ENCODE measurements at regions not wholly inside any gene's neighbourhood (a gene's known extent, or its start where the extent isn't known, plus 50 kb on each side); places are given as distances from the start of the nearest gene placed in this dataset.
"Not testable (repeated sequence)": the region's sequence is repeated elsewhere in the genome, so short reads cannot be mapped to it uniquely, and the experiment has no call there.

DNA sequence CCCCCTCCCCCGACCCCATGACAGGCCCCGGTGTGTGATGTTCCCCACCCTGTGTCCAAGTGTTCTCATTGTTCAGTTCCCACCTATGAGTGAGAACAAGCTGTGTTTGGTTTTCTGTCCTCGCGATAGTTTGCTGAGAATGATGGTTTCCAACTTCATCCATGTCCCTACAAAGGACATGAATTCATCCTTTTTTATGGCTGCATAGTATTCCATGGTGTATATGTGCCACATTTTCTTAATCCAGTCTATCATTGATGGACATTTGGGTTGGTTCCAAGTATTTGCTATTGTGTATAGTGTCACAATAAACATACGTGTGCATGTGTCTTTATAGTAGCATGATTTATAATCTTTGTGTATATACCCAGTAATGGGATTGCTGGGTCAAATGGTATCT lies 110.4 kb upstream of the CRHR1 start:
- H4K8ac ChIP-seq (ENCODE audit: low read depth in 2 of 2, low read length in 2 of 2); H4K91ac ChIP-seq (ENCODE audit: insufficient read depth, low read depth, low read length); H3K9me1 ChIP-seq (ENCODE audit: insufficient read depth, low read length); H3K36me3 ChIP-seq (ENCODE audit: control insufficient read depth, insufficient read depth, low read length); CTCF ChIA-PET; POLR2A ChIA-PET (ENCODE audit: unreplicated experiment); H4K20me1 ChIP-seq (ENCODE audit: insufficient read depth, low read length); BruUV-seq (replicated peaks); H2AK5ac ChIP-seq (ENCODE audit: low read depth, low read length); H3K23ac ChIP-seq (ENCODE audit: low read depth, low read length); ATAC-seq (ENCODE audit: low read depth); H3K4me2 ChIP-seq (ENCODE audit: low read depth, low read length); H4K5ac ChIP-seq (ENCODE audit: low read depth, low read length); H3K9ac ChIP-seq (ENCODE audit: low read depth, low read length); H3K4ac ChIP-seq (ENCODE audit: low read depth, low read length); H3K4me1 ChIP-seq (ENCODE audit: control insufficient read depth, insufficient read depth, low read length); H3K9me3 ChIP-seq (ENCODE audit: control insufficient read depth, insufficient read depth, low read length); H3K79me1 ChIP-seq (ENCODE audit: low read depth in 1 of 2, low read length in 2 of 2); H2BK20ac ChIP-seq (ENCODE audit: low read depth, low read length); H2AFZ ChIP-seq (replicated peaks; ENCODE audit: low read length, poor library complexity); H3K18ac ChIP-seq (ENCODE audit: low read depth, low read length); DNase-seq; H3K14ac ChIP-seq (replicated peaks; ENCODE audit: low read depth, low read length); in situ Hi-C loops (cut with MboI; ENCODE audit: low sequenced_read_pairs); H3K4me3 ChIP-seq (ENCODE audit: insufficient read depth, low read depth, low read length); H2BK120ac ChIP-seq (ENCODE audit: low read depth, low read length); intact Hi-C loops (cut with micrococcal nuclease); H3K27ac ChIP-seq (ENCODE audit: insufficient read depth, low read length); H2AK9ac ChIP-seq (replicated peaks; ENCODE audit: low read depth, low read length, poor library complexity); dilution Hi-C loops (cut with HindIII; ENCODE audit: low sequenced_read_pairs, unreplicated experiment); H2BK5ac ChIP-seq (ENCODE audit: low read depth, low read length, poor library complexity, severe bottlenecking); H3K27me3 ChIP-seq (ENCODE audit: control insufficient read depth, insufficient read depth, low read length); H3K56ac ChIP-seq (ENCODE audit: extremely low read depth, insufficient read depth, low read length); H2BK15ac ChIP-seq (ENCODE audit: low read depth, low read length): not testable (repeated sequence)
- WGBS, 2 experiments (ENCODE audit: extremely low coverage in 2 of 2, insufficient read length in 1 of 2), result no CpG with 5 or more reads among the region's 5 CpGs
